Stromal cell of bone marrow (primary cell): ENCODE measurements at regions not wholly inside any gene's neighbourhood (a gene's known extent, or its start where the extent isn't known, plus 50 kb on each side); places are given as distances from the start of the nearest gene placed in this dataset.
"Not testable (repeated sequence)": the region's sequence is repeated elsewhere in the genome, so short reads cannot be mapped to it uniquely, and the experiment has no call there.

Experiments used
- DNase-seq: peaks from one replicate; pipeline ENCODE4 v3.0.0-alpha.2; 2012; ENCODE audit warnings: low read depth

DNA sequence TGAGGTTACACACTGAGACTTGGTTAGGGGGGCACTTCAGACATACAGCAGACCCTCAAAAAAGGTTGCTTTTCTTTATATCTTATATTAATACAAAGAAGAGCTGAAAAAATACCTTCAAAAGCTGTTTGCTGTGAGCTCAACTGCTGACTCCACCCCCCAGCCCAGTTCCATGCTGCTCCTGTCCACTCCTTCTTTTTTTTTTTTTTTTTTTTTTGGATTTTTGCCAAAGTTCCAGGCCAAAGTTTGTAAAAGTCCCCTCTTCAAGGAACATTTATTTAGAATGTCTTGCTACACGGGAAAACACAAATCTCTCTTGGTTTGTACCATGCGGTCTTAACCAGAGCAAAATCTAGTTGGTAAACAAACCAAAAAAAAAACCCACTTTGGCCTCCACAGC lies 85.3 kb upstream of the AKAP12 start:
- DNase-seq, result no peak

- no peak for DNase-seq
Observed at GRCh38 chr6:151155095-151155494, 84.7 kb upstream of the AKAP12 start.

GRCh38 chr6:151160929-151161757 lies 78.6 kb upstream of the AKAP12 start:
- DNase-seq, result no peak

DNA sequence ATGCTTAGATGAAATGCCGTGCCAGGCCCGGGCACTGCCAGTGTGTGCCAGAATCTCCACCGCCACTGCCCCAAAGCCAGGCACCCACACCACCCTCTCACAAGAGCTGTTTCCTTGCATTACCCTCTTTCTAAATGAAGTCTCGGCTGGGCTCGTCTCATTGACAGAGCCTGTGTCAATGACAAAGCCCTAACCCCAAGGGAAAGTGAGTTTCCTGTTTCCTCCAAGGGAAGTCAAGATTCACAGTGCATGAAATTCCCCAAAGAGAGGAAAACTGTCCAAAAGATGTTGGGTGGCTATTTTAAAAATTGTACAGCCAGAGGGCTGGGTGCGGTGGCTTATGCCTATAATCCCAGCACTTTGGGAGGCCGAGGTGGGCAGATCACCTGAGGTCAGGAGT lies 75.4 kb upstream of the AKAP12 start:
- DNase-seq, result no peak

DNA sequence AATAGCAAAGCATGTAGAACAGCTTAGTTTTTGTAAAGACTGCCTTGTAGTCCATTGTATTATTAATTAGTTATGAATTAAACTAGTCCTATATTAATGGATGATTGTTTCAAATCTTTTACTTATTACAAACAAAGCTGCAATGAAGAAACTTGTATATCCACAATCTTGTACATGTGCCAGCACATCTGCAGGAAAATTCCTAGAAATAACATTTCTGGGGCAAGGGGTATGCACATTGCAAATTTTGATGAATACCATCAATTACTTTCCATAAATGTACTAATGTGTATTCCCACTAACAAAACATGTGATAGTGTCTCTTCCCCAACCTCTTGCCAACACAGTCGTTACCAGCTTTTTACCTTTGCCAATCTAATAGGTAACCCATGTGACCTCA lies 73.6 kb upstream of the AKAP12 start:
- no peak for DNase-seq

- no peak for DNase-seq
Observed at GRCh38 chr6:151167034-151167433, 72.7 kb upstream of the AKAP12 start.

DNA sequence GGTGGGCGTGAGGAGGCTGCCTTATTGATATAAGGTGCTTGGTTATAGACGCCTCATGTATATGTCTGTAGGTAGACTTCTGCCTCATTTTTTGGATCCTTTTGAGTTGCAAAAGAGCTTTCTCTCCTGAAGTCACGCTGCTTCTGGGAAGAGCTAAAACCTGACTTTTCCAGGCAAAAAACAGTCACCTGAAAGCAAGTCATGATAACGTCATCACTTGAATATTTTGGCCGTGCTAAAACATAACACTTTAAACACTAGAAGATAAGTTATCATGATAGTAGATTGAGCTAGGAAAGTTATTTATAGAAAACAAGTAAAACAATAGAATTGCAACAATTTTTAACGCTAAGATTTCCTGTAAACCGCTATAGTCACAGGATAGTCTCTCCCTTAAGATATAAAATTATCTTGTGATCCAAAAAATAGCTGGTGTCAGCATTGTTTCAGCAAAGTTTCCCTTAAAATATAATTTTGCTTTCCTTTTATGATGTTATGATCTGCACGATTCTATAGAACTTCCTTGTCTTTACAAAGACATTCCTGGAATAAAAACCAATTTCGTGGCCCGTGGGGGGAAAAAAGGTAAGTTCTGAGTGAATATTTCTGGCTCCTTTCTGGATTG lies 69.0 kb upstream of the AKAP12 start:
- no peak for DNase-seq

DNA sequence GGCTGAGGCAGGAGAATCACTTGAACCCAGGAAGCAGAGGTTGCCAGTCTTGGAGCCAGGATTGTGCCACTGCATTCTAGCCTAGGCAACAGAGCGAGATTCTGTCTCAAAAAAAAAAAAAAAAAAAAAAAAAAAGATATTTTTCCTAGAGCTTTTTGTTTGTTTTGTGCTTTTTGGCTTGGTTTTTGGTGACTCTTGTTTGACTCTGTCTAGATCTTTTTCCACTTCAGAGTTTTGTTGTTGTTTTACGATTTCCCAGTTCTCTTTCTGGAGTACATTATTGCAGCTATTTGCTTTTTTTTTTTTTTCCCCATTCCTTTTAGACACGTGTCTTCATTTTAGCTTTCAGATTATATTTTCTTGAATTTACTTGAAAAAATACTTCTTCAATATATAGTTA lies 67.0 kb upstream of the AKAP12 start:
- peak; percentile 19 for DNase-seq

- no peak for DNase-seq
Observed at GRCh38 chr6:151175662-151176445, 63.9 kb upstream of the AKAP12 start.

DNA sequence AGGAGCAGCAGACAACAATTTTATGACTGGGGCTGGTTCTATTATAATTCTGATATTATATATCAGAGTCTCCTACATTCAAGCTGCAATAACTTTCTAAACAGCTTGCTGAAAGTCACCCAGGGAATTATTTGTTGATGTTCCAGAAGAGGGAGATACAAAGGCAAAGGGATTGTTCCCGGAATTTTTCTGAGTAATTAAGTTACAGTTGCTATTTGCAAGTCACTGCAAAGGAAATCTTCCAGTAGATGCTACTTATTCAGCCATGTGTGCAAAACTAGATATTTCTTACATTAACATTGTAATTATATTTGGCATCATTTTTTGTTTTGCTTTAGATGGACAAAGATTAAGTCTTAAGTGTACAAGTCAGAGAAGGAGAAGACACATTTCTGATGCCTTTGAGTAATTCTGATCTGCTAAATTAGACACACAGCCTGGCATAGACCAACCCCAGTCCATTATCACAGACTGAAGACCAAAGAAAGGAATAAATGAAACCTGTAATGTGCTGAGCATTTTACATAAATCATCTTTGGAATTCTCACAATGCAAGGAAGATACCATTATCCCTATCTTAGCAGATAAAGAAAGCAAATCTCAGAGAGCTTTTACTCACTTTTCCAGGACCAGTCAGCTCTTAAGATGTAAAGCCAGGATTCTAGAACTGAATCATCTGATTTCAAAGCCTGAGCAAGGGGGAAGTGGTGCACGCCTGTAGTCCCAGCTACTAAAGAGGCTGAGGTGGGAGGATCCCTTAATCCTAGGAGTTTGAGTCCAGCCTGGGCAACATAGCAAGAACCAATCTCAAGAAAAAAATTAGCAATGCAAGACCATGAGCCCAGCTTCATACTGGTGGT lies 62.6 kb upstream of the AKAP12 start:
- DNase-seq, result no peak

GRCh38 chr6:151178373-151178772 lies 61.4 kb upstream of the AKAP12 start:
- DNase-seq, result no peak

DNA sequence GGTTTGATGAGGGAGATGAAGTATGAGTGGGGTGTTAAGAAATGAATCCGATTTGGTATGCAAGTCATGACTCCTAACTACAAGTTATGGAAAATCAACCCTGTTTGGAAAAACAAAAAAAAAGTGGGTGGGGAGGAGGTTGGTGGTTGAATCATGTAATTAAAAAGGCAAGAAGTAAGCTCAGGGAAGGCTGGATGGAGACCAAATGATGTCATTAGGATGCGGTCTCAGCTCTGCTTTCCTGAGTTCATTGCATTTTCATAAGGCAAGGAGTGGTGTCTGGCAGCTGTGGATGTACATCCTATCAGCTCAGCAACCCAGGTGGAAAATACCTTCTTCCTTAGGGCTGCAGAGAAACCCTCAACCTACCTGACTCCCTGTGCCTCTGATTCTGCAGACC lies 60.4 kb upstream of the AKAP12 start:
- DNase-seq, result peak; percentile 77

- DNase-seq, result no peak
Observed at GRCh38 chr6:151180330-151181048, 59.3 kb upstream of the AKAP12 start.

- no peak for DNase-seq
Observed at GRCh38 chr6:151181706-151182363, 57.9 kb upstream of the AKAP12 start.

GRCh38 chr6:151182958-151183357 lies 56.8 kb upstream of the AKAP12 start:
- DNase-seq, result not testable (repeated sequence)

DNA sequence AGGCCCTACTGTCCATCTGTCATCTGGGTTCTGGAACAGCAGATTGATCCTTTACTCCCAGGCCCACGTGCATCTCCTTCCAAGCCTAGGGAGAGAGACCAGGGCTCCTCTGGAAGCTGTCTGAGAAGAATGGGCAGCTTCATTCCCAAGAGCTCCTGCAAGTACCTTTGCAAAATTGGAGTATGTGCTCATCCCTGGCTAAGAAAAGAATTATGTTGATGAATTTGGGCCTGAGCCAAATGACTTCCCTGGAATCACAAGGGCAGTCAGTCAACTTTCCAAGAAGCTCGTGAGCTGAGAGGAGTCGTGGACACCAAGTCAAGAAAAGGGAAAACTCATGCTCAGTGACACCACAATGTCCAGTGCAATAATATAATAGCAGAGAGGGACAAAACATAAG lies 54.6 kb upstream of the AKAP12 start:
- no peak for DNase-seq

GRCh38 chr6:151186306-151186705 lies 53.5 kb upstream of the AKAP12 start:
- no peak for DNase-seq

DNA sequence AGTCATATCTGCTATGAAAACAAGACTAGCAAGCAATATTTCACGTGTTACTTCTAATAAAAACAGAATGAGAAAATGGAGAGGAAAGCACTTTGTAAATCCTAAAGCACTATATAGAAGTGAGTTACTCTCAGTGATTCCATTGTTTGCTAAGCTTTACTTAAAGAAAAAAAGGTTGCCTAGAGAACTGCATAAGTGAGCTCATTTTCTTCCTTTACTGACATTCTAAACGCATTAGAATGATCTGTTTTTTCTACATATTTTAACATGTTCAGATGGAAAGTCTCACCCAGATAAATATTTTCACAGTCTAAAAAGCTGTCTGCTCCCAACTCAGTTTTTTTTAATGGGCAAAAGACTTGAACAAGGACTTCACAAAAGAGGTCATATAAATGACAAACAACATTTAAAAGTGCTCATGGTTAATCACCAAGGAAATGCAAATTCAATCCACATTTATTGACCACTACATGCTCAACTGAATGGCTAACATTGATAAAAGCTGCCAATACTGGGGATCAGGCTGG lies 52.9 kb upstream of the AKAP12 start:
- no peak for DNase-seq
